MM.1S (cell line): ENCODE measurements at regions not wholly inside any gene's neighbourhood (a gene's known extent, or its start where the extent isn't known, plus 50 kb on each side); places are given as distances from the start of the nearest gene placed in this dataset.

Experiments used
- EZH2 ChIP-seq: fragments of 300-600 bp; sonication (generic); optimal IDR thresholded peaks from 2 replicates; pipeline ENCODE3; 2017; ENCODE audit warnings: low read depth, mild to moderate bottlenecking, antibody characterized with exemption, low read length, mixed read lengths
- TF ChIP-seq, protein P1 (sequence below): fragments of 300-600 bp; sonication (generic); IDR thresholded peaks from 2 replicates; pipeline ENCODE4 v1.5.1; 2016; ENCODE audit warnings: antibody characterized with exemption, low read length, mixed read lengths

- TF ChIP-seq, protein P1, sequence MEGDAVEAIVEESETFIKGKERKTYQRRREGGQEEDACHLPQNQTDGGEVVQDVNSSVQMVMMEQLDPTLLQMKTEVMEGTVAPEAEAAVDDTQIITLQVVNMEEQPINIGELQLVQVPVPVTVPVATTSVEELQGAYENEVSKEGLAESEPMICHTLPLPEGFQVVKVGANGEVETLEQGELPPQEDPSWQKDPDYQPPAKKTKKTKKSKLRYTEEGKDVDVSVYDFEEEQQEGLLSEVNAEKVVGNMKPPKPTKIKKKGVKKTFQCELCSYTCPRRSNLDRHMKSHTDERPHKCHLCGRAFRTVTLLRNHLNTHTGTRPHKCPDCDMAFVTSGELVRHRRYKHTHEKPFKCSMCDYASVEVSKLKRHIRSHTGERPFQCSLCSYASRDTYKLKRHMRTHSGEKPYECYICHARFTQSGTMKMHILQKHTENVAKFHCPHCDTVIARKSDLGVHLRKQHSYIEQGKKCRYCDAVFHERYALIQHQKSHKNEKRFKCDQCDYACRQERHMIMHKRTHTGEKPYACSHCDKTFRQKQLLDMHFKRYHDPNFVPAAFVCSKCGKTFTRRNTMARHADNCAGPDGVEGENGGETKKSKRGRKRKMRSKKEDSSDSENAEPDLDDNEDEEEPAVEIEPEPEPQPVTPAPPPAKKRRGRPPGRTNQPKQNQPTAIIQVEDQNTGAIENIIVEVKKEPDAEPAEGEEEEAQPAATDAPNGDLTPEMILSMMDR, result no peak
- no peak for TF ChIP-seq EZH2
These were observed 180.7 kb upstream of the CDH12 start for GRCh38 chr5:23033864-23034263.
